Mesenchymal stem cell (in vitro differentiated cells and primary cell): ENCODE measurements at regions not wholly inside any gene's neighbourhood (a gene's known extent, or its start where the extent isn't known, plus 50 kb on each side); places are given as distances from the start of the nearest gene placed in this dataset.

Experiments used
- DNase-seq: peaks from one replicate; pipeline ENCODE4 v3.0.0-alpha.2; 2013
- H2AFZ ChIP-seq: one replicate; pipeline ENCODE4 v1.6.1; 2013; ENCODE audit warnings: low read depth, mild to moderate bottlenecking, control low read depth, inconsistent platforms, low read length, moderate library complexity
- H2AK5ac ChIP-seq: 2 replicates; pipeline ENCODE4 v1.6.1; 2013; ENCODE audit warnings: low read length, moderate library complexity, mild to moderate bottlenecking, inconsistent platforms; ENCODE audit not compliant: severe bottlenecking
- H2BK120ac ChIP-seq: one replicate; pipeline ENCODE4 v1.6.1; 2013; ENCODE audit warnings: low read depth, mild to moderate bottlenecking, inconsistent platforms, low read length, moderate library complexity
- H2BK12ac ChIP-seq, 2 experiments: one replicate each; pipeline ENCODE4 v1.6.1; 2013; ENCODE audit warnings: inconsistent platforms in 2 of 2, low read length in 2 of 2, mild to moderate bottlenecking in 2 of 2, moderate library complexity in 2 of 2, control low read depth in 1 of 2
- H2BK15ac ChIP-seq: one replicate; pipeline ENCODE4 v1.6.1; 2013; ENCODE audit warnings: mild to moderate bottlenecking, low read depth, inconsistent platforms; ENCODE audit not compliant: poor library complexity, severe bottlenecking
- H2BK5ac ChIP-seq: 2 replicates; pipeline ENCODE4 v1.6.1; 2013; ENCODE audit warnings: low read depth, mild to moderate bottlenecking, low read length, control low read depth, inconsistent platforms; ENCODE audit not compliant: poor library complexity, severe bottlenecking
- H3K14ac ChIP-seq, 2 experiments: one replicate each; pipeline ENCODE4 v1.6.1; 2013; ENCODE audit warnings: inconsistent platforms in 2 of 2, low read length in 2 of 2, control low read depth in 1 of 2, mild to moderate bottlenecking in 1 of 2, moderate library complexity in 1 of 2
- H3K18ac ChIP-seq, 2 experiments: one replicate each; pipeline ENCODE4 v1.6.1; 2013; ENCODE audit warnings: inconsistent platforms in 2 of 2, low read length in 2 of 2, control low read depth in 1 of 2, low read depth in 1 of 2, mild to moderate bottlenecking in 1 of 2
- H3K23ac ChIP-seq, 2 experiments: one replicate each; pipeline ENCODE4 v1.6.1; 2013; ENCODE audit warnings: inconsistent platforms in 2 of 2, low read length in 2 of 2, mild to moderate bottlenecking in 2 of 2, moderate library complexity in 2 of 2, control low read depth in 1 of 2
- H3K27ac ChIP-seq: 2 replicates; pipeline ENCODE4 v1.5.1; 2013; ENCODE audit warnings: mild to moderate bottlenecking, moderate library complexity, low read length, control low read depth, inconsistent platforms; ENCODE audit not compliant: poor library complexity, severe bottlenecking
- H3K27me3 ChIP-seq, 2 experiments: 2 replicates each; pipeline versions ENCODE4 v1.6.1 to v1.7.0; 2013; ENCODE audit warnings: low read length in 2 of 2, mild to moderate bottlenecking in 2 of 2, moderate library complexity in 2 of 2, control low read depth in 1 of 2, inconsistent platforms in 1 of 2; ENCODE audit not compliant: control insufficient read depth in 1 of 2, insufficient read depth in 1 of 2
- H3K36me3 ChIP-seq, 2 experiments: 2 replicates each; pipeline versions ENCODE4 v1.6.1 to v1.7.0; 2013; ENCODE audit warnings: low read length in 2 of 2, control low read depth in 1 of 2, inconsistent platforms in 1 of 2, low read depth in 1 of 2, mild to moderate bottlenecking in 1 of 2; ENCODE audit not compliant: insufficient read depth in 2 of 2, control insufficient read depth in 1 of 2
- H3K4ac ChIP-seq, 2 experiments: one replicate each; pipeline ENCODE4 v1.6.1; 2013; ENCODE audit warnings: inconsistent platforms in 2 of 2, low read length in 2 of 2, mild to moderate bottlenecking in 2 of 2, moderate library complexity in 2 of 2, control low read depth in 1 of 2, low read depth in 1 of 2
- H3K4me1 ChIP-seq: 2 replicates; pipeline ENCODE4 v1.6.1; 2013; ENCODE audit warnings: low read depth, low read length, control low read depth; ENCODE audit not compliant: control insufficient read depth, insufficient read depth
- H3K4me2 ChIP-seq: 2 replicates; pipeline ENCODE4 v1.6.1; 2013; ENCODE audit warnings: low read length, mild to moderate bottlenecking, inconsistent platforms; ENCODE audit not compliant: poor library complexity, severe bottlenecking
- H3K4me3 ChIP-seq, 2 experiments: 2 replicates each; pipeline versions ENCODE4 v1.5.1 to v1.7.0; 2013; ENCODE audit warnings: low read length in 2 of 2, mild to moderate bottlenecking in 2 of 2, control low read depth in 1 of 2, low read depth in 1 of 2; ENCODE audit not compliant: insufficient read depth in 1 of 2
- H3K79me1 ChIP-seq: replicated peaks from 2 replicates; pipeline ENCODE4 v1.6.1; 2013; ENCODE audit warnings: mild to moderate bottlenecking, control low read depth, low read length, inconsistent platforms; ENCODE audit not compliant: poor library complexity, severe bottlenecking
- H3K9ac ChIP-seq: 2 replicates; pipeline ENCODE4 v1.7.0; 2013; ENCODE audit warnings: mild to moderate bottlenecking, low read length, moderate library complexity
- H3K9me3 ChIP-seq: 2 replicates; pipeline ENCODE4 v1.7.0; 2013; ENCODE audit warnings: mild to moderate bottlenecking, low read length; ENCODE audit not compliant: control insufficient read depth
- H4K8ac ChIP-seq: one replicate; pipeline ENCODE4 v1.6.1; 2013; ENCODE audit warnings: inconsistent platforms, mild to moderate bottlenecking, low read length, moderate library complexity
- H4K91ac ChIP-seq: one replicate; pipeline ENCODE4 v1.6.1; 2013; ENCODE audit warnings: mild to moderate bottlenecking, low read length, inconsistent platforms
- WGBS: methylation state at CpG from one replicate; pipeline ENCODE4 v1.1.7; 2013; ENCODE audit warnings: mixed read lengths; 5-methylcytosine and 5-hydroxymethylcytosine counted together

- Histone ChIP-seq H3K23ac (no peak overlapping the region), H2BK12ac (no peak overlapping the region), H2AK5ac (peak overlapping the region; percentile 83), H3K27ac (peak overlapping the region; percentile 91), H4K91ac (no peak overlapping the region), H3K79me1 (no peaks in the 10 kb centered on the region), H3K9me3 (no peaks in the 10 kb centered on the region), H2BK15ac (no peak overlapping the region), H3K4me2 (no peak overlapping the region), H3K36me3 (no peaks in the 10 kb centered on the region), H3K4ac (no peak overlapping the region), H3K4me1 (peaks cover 2% of the 10 kb centered on the region), H3K14ac (no peak overlapping the region), H3K18ac (peak overlapping the region in 1 of 2 experiments; percentile 75), H3K27me3 (no peaks in the 10 kb centered on the region), H2BK5ac (peak overlapping the region; percentile 62), H2BK120ac (no peak overlapping the region), H3K4me3 (no peak overlapping the region), H4K8ac (no peak overlapping the region), H2AFZ (no peak overlapping the region), H3K9ac (no peak overlapping the region)
- WGBS, result 52% methylated on average over 1 of the region's 5 CpGs
- peak; percentile 68 for DNase-seq
These were observed 354.1 kb upstream of the SEMA3A start for GRCh38 chr7:84548366-84549365.

GRCh38 chr7:84547331-84547730 is 352.7 kb upstream of the SEMA3A start:
- Histone ChIP-seq H2AK5ac (no peak overlapping the region), H3K23ac (no peak overlapping the region), H3K4me2 (no peak overlapping the region), H4K91ac (no peak overlapping the region), H3K4me1 (peaks cover 2% of the 10 kb centered on the region), H3K79me1 (no peaks in the 10 kb centered on the region), H2BK5ac (no peak overlapping the region), H3K4me3 (no peak overlapping the region), H2BK15ac (no peak overlapping the region), H3K36me3 (no peaks in the 10 kb centered on the region), H4K8ac (no peak overlapping the region), H2BK12ac (no peak overlapping the region), H2BK120ac (no peak overlapping the region), H3K27ac (peak overlapping the region; percentile 81), H3K9ac (no peak overlapping the region), H3K9me3 (no peaks in the 10 kb centered on the region), H3K27me3 (no peaks in the 10 kb centered on the region), H3K14ac (no peak overlapping the region), H3K4ac (no peak overlapping the region), H3K18ac (no peak overlapping the region), H2AFZ (no peak overlapping the region)
- no peak for DNase-seq
- 100% methylated on average over 1 of the region's 2 CpGs for WGBS

GRCh38 chr7:84546403-84546802 is 351.8 kb upstream of the SEMA3A start:
- H2BK120ac ChIP-seq, result no peak overlapping the region
- no peak overlapping the region for H2AFZ ChIP-seq
- H3K36me3 ChIP-seq, result no peaks in the 10 kb centered on the region
- H2BK12ac ChIP-seq, result no peak overlapping the region
- no peaks in the 10 kb centered on the region for H3K79me1 ChIP-seq
- H3K9me3 ChIP-seq, result no peaks in the 10 kb centered on the region
- no peak overlapping the region for H3K14ac ChIP-seq
- no peak overlapping the region for H4K91ac ChIP-seq
- no peak overlapping the region for H3K27ac ChIP-seq
- DNase-seq, result no peak
- H3K23ac ChIP-seq, result no peak overlapping the region
- H3K4me3 ChIP-seq, result no peak overlapping the region
- H2AK5ac ChIP-seq, result peak overlapping the region; percentile 89
- no peak overlapping the region for H3K4ac ChIP-seq
- no peak overlapping the region for H3K18ac ChIP-seq
- H2BK15ac ChIP-seq, result no peak overlapping the region
- H3K27me3 ChIP-seq, result no peaks in the 10 kb centered on the region
- no peak overlapping the region for H3K9ac ChIP-seq
- WGBS, result 99% methylated on average over 11 of the region's 12 CpGs
- no peak overlapping the region for H3K4me2 ChIP-seq
- peaks cover 2% of the 10 kb centered on the region for H3K4me1 ChIP-seq
- H2BK5ac ChIP-seq, result no peak overlapping the region
- peak overlapping the region; percentile 7 for H4K8ac ChIP-seq

- H2BK120ac ChIP-seq, result no peak overlapping the region
- no peak overlapping the region for H3K23ac ChIP-seq
- no peak overlapping the region for H4K91ac ChIP-seq
- no peak overlapping the region for H2AK5ac ChIP-seq
- peak; percentile 22 for DNase-seq
- no peaks in the 10 kb centered on the region for H3K9me3 ChIP-seq
- no peak overlapping the region for H2AFZ ChIP-seq
- H3K79me1 ChIP-seq, result no peaks in the 10 kb centered on the region
- H3K27me3 ChIP-seq, result no peaks in the 10 kb centered on the region
- H3K4me3 ChIP-seq, result no peak overlapping the region
- no peaks in the 10 kb centered on the region for H3K4me1 ChIP-seq
- no peak overlapping the region for H3K14ac ChIP-seq
- 79% methylated on average over 2 of the region's 5 CpGs for WGBS
- no peak overlapping the region for H2BK12ac ChIP-seq
- no peak overlapping the region for H3K4me2 ChIP-seq
- H3K27ac ChIP-seq, result no peak overlapping the region
- no peaks in the 10 kb centered on the region for H3K36me3 ChIP-seq
- H3K18ac ChIP-seq, result no peak overlapping the region
- H2BK5ac ChIP-seq, result no peak overlapping the region
- H3K4ac ChIP-seq, result no peak overlapping the region
- no peak overlapping the region for H3K9ac ChIP-seq
- no peak overlapping the region for H2BK15ac ChIP-seq
- H4K8ac ChIP-seq, result no peak overlapping the region
These were observed 343.7 kb upstream of the SEMA3A start for GRCh38 chr7:84538268-84538667.
